AG04450 (cell line): ENCODE measurements at regions not wholly inside any gene's neighbourhood (a gene's known extent, or its start where the extent isn't known, plus 50 kb on each side); places are given as distances from the start of the nearest gene placed in this dataset.
A peak's percentile ranks its signal among the peaks of the same experiment; 100 is the strongest.
"Not testable (repeated sequence)": the region's sequence is repeated elsewhere in the genome, so short reads cannot be mapped to it uniquely, and the experiment has no call there.

ENCODE experiments used
- CTCF ChIA-PET: fragments of 300-600, 350-600 bp; formaldehyde crosslinking; extraction: SDS; loops from one replicate; lab custom pipeline; 2022; ENCODE audit warnings: antibody characterized with exemption, inconsistent platforms; lab: Charles Lee
- POLR2A ChIA-PET: fragments of 350-600 bp; formaldehyde crosslinking; extraction: SDS; loops from one replicate; lab custom pipeline; 2021; ENCODE audit warnings: antibody characterized with exemption, inconsistent platforms; lab: Yijun Ruan, JAX
- DNase-seq: peaks from one replicate; pipeline ENCODE4 v3.0.0-alpha.2; 2011; ENCODE audit warnings: low read depth, low spot score
- H3K27ac ChIP-seq: one replicate; pipeline ENCODE4 v1.5.1; 2012; ENCODE audit warnings: low read depth, low read length, control low read depth
- H3K27me3 ChIP-seq: one replicate; pipeline ENCODE4 v1.6.0; 2012; ENCODE audit warnings: low read length; ENCODE audit not compliant: control insufficient read depth, insufficient read depth
- H3K4me3 ChIP-seq: 2 replicates; pipeline ENCODE4 v1.5.1; 2011; ENCODE audit warnings: mild to moderate bottlenecking, low read depth, low read length, control low read depth
- H3K9me3 ChIP-seq: 2 replicates; pipeline ENCODE4 v1.5.1; 2012; ENCODE audit warnings: low read length; ENCODE audit not compliant: control insufficient read depth, insufficient read depth
- CTCF ChIP-seq: IDR thresholded peaks from 2 replicates; pipeline ENCODE4 v1.5.1; 2011; ENCODE audit warnings: low read depth, low read length, control low read depth, inconsistent platforms

DNA sequence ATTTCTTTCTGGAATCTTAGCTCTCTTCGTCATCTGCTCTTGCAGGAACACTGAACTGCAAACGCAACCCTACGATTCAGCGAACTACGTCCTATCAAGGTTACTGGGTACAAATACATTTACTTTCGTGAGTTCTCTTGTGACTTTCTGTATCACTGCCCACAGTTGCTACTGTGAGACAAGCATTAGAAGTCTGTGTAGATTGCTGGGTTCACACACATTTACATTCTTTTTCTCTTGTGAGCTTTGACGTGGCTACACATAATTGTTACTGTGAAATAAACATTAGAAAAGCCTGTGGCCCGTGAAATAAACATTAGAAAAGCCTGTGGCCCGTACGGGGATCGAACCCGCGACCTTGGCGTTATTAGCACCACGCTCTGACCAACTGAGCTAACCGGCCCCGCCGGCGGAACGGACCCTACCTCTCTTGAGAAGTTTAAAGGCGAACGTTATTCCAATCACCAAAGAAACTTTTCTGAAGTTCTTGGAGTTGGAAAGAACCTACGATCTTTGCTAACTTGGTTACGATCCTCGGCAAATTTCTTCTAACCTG is 61.2 kb upstream of the ZNF322 start:
- H3K4me3 ChIP-seq, CTCF ChIA-PET, DNase-seq, H3K9me3 ChIP-seq, H3K27ac ChIP-seq, H3K27me3 ChIP-seq, POLR2A ChIA-PET: not testable (repeated sequence)

GRCh38 chr6:26730019-26730766 is 70.6 kb upstream of the ZNF322 start:
- H3K4me3 ChIP-seq, H3K27ac ChIP-seq, CTCF ChIA-PET, H3K9me3 ChIP-seq, POLR2A ChIA-PET, DNase-seq, H3K27me3 ChIP-seq: not testable (repeated sequence)

GRCh38 chr6:26734776-26735472 is 75.4 kb upstream of the ZNF322 start:
- POLR2A ChIA-PET, H3K9me3 ChIP-seq, H3K27ac ChIP-seq, H3K4me3 ChIP-seq, CTCF ChIA-PET, H3K27me3 ChIP-seq, DNase-seq: not testable (repeated sequence)

DNA sequence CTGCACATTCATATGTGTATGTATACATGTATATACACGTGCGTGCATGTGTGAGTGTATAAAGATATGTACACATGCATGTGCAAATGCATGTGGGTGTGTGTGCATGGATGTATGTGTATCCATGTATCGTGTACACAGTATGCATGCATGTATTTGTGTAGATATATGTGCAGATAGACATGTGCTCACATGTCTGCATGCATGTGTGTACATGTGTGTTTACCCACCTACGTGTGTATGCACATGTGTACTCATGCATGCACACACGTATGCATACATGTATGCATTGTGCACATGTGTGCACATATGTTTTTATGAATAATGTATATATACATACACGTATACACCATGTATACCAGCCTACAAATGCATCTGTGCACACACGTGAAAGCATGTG is 80.3 kb upstream of the ZNF322 start:
- DNase-seq, result no peak
- Histone ChIP-seq H3K9me3 (no peaks in the 10 kb centered on the region), H3K27ac (no peak overlapping the region), H3K4me3 (no peak overlapping the region), H3K27me3 (peaks cover 4% of the 10 kb centered on the region)
- ChIA-PET CTCF (no interaction called here), POLR2A (no interaction called here)
- TF ChIP-seq CTCF, result no peak

DNA sequence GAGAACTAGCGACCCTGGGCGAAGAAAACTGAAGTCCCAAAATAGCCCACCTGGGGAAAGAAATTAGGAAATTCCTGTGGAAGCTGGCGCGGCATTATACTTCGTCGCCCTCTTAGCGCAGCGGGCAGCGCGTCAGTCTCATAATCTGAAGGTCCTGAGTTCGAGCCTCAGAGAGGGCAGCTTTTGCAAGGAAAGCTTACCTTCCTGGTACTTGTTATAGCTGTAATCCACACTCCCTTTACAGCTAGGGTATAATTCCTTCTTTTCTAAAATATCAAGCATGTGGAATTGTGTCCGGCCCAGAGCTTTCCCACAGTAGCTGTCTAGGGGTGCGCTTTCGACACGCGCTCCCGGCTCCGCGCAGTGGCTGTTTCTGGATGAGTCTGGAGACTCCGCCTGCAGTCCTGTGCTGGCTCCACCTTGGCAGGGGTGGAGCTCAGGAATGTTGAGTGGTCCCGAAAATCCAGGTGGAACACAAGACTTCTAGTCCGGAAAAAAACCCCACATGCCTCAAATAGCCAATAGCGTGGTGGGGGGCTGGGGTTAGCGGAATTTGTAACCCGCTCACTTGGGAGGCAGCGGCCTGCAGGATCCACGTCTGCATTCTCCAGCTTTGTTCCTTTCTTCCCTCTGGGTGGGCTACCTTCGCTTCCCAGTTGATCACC is 83.7 kb upstream of the ZNF322 start:
- H3K27ac ChIP-seq, result no peak overlapping the region
- peaks cover 11% of the 10 kb centered on the region for H3K27me3 ChIP-seq
- peak overlapping the region; percentile 13; the same call in 1 of the 2 replicates for H3K4me3 ChIP-seq
- DNase-seq, result no peak
- CTCF ChIA-PET, result no interaction called here
- no peaks in the 10 kb centered on the region for H3K9me3 ChIP-seq
- POLR2A ChIA-PET, result no interaction called here
- TF ChIP-seq CTCF, result no peak

- peak overlapping the region; percentile 7; the same call in 1 of the 2 replicates for H3K4me3 ChIP-seq
- no peak overlapping the region for H3K27ac ChIP-seq
- DNase-seq, result no peak
- no peaks in the 10 kb centered on the region for H3K9me3 ChIP-seq
- CTCF ChIA-PET, result no interaction called here
- peaks cover 14% of the 10 kb centered on the region for H3K27me3 ChIP-seq
- POLR2A ChIA-PET, result no interaction called here
- TF ChIP-seq CTCF, result no peak
Measured at GRCh38 chr6:26743941-26744699, 84.6 kb upstream of the ZNF322 start.

- H3K9me3 ChIP-seq, DNase-seq, H3K4me3 ChIP-seq, CTCF ChIA-PET, H3K27ac ChIP-seq, POLR2A ChIA-PET: not testable (repeated sequence)
- H3K27me3 ChIP-seq, result peaks cover 14% of the 10 kb centered on the region
Measured at GRCh38 chr6:26744837-26745282, 85.3 kb upstream of the ZNF322 start.

- H3K27ac ChIP-seq, POLR2A ChIA-PET, DNase-seq, H3K9me3 ChIP-seq, CTCF ChIA-PET, H3K4me3 ChIP-seq: not testable (repeated sequence)
- H3K27me3 ChIP-seq, result peaks cover 14% of the 10 kb centered on the region
Measured at GRCh38 chr6:26745964-26746363, 86.4 kb upstream of the ZNF322 start.
